KMS-11 (cell line): ENCODE measurements at regions not wholly inside any gene's neighbourhood (a gene's known extent, or its start where the extent isn't known, plus 50 kb on each side); places are given as distances from the start of the nearest gene placed in this dataset.

ENCODE experiments used
- H2AFZ ChIP-seq: fragments of 200-600 bp; sonication (generic); 2 replicates; pipeline ENCODE4 v1.6.1; 2016; ENCODE audit warnings: antibody characterized with exemption, mixed run types, low read depth
- H3K27ac ChIP-seq: fragments of 200-600 bp; sonication (generic); 2 replicates; pipeline ENCODE4 v1.6.1; 2016; ENCODE audit warnings: mild to moderate bottlenecking, mixed run types
- H3K27me3 ChIP-seq: fragments of 200-600 bp; sonication (generic); 2 replicates; pipeline ENCODE4 v1.6.1; 2017; ENCODE audit warnings: mild to moderate bottlenecking, low read depth, mixed run types, moderate library complexity; ENCODE audit not compliant: insufficient read depth
- H3K36me3 ChIP-seq: fragments of 200-600 bp; sonication (generic); 2 replicates; pipeline ENCODE4 v1.6.1; 2017; ENCODE audit warnings: mild to moderate bottlenecking, mixed run types; ENCODE audit not compliant: insufficient read depth
- H3K4me1 ChIP-seq: fragments of 200-600 bp; sonication (generic); 2 replicates; pipeline ENCODE4 v1.6.1; 2016; ENCODE audit warnings: mild to moderate bottlenecking, low read depth, mixed run types; ENCODE audit not compliant: poor library complexity, severe bottlenecking
- H3K4me2 ChIP-seq: fragments of 200-600 bp; sonication (generic); 2 replicates; pipeline ENCODE4 v1.7.0; 2016; ENCODE audit warnings: mild to moderate bottlenecking, mixed run types
- H3K4me3 ChIP-seq: fragments of 200-600 bp; sonication (generic); IDR thresholded peaks from 2 replicates; pipeline ENCODE4 v1.6.1; 2017; ENCODE audit warnings: low read depth, low read length, mixed read lengths; ENCODE audit not compliant: insufficient read depth
- H3K79me2 ChIP-seq: fragments of 200-600 bp; sonication (generic); 2 replicates; pipeline ENCODE4 v1.6.1; 2016; ENCODE audit warnings: low read depth, mixed run types; ENCODE audit not compliant: insufficient read depth
- H3K9ac ChIP-seq: fragments of 200-600 bp; sonication (generic); 2 replicates; pipeline ENCODE4 v1.6.1; 2016; ENCODE audit warnings: mild to moderate bottlenecking, mixed run types
- H4K20me1 ChIP-seq: fragments of 200-600 bp; sonication (generic); 2 replicates; pipeline ENCODE4 v1.6.1; 2016; ENCODE audit warnings: mild to moderate bottlenecking, mixed run types; ENCODE audit not compliant: insufficient read depth
- CTCF ChIP-seq: fragments of 200-600 bp; sonication (generic); conservative IDR thresholded peaks from 2 replicates; pipeline ENCODE4 v1.6.1; 2017; ENCODE audit warnings: low read depth, mild to moderate bottlenecking, antibody characterized with exemption, low read length, moderate library complexity, mixed read lengths

- no peak for TF ChIP-seq CTCF
- H3K9ac ChIP-seq = no peak overlapping the region
- no peak overlapping the region for H3K4me3 ChIP-seq
- no peaks in the 10 kb centered on the region for H3K4me1 ChIP-seq
- H3K4me2 ChIP-seq = no peak overlapping the region
- no peaks in the 10 kb centered on the region for H3K27me3 ChIP-seq
- no peak overlapping the region for H3K27ac ChIP-seq
- no peaks in the 10 kb centered on the region for H3K36me3 ChIP-seq
- H4K20me1 ChIP-seq = no peaks in the 10 kb centered on the region
- no peak overlapping the region for H2AFZ ChIP-seq
- no peaks in the 10 kb centered on the region for H3K79me2 ChIP-seq
Observed at GRCh38 chr3:106232956-106233355, 364.1 kb upstream of the CBLB start.

GRCh38 chr3:106239195-106239697 lies 370.4 kb upstream of the CBLB start:
- H3K27me3 ChIP-seq = no peaks in the 10 kb centered on the region
- no peak overlapping the region for H2AFZ ChIP-seq
- no peak overlapping the region for H3K27ac ChIP-seq
- no peak overlapping the region for H3K4me3 ChIP-seq
- no peak for TF ChIP-seq CTCF
- H3K4me2 ChIP-seq = no peak overlapping the region
- H3K4me1 ChIP-seq = peaks cover 16% of the 10 kb centered on the region
- H3K9ac ChIP-seq = no peak overlapping the region
- no peaks in the 10 kb centered on the region for H3K36me3 ChIP-seq
- H4K20me1 ChIP-seq = no peaks in the 10 kb centered on the region
- no peaks in the 10 kb centered on the region for H3K79me2 ChIP-seq

GRCh38 chr3:106241593-106241992 lies 372.8 kb upstream of the CBLB start:
- H3K27ac ChIP-seq = no peak overlapping the region
- H4K20me1 ChIP-seq = no peaks in the 10 kb centered on the region
- no peak overlapping the region for H3K9ac ChIP-seq
- no peaks in the 10 kb centered on the region for H3K79me2 ChIP-seq
- no peaks in the 10 kb centered on the region; the same call in 1 of the 2 replicates for H3K36me3 ChIP-seq
- no peak for TF ChIP-seq CTCF
- H3K4me2 ChIP-seq = no peak overlapping the region
- H3K27me3 ChIP-seq = no peaks in the 10 kb centered on the region
- H3K4me3 ChIP-seq = no peak overlapping the region
- H2AFZ ChIP-seq = no peak overlapping the region
- peaks cover 16% of the 10 kb centered on the region for H3K4me1 ChIP-seq

- H3K4me2 ChIP-seq = peak overlapping the region; percentile 59; the same call in 1 of the 2 replicates
- no peak for TF ChIP-seq CTCF
- H2AFZ ChIP-seq = peak overlapping the region; percentile 30
Observed at GRCh38 chr3:106242781-106243180, 374.0 kb upstream of the CBLB start.

More at GRCh38 chr3:106242781-106243180, 374.0 kb upstream of the CBLB start:
- no peaks in the 10 kb centered on the region; the same call in 1 of the 2 replicates for H3K36me3 ChIP-seq
- no peaks in the 10 kb centered on the region for H4K20me1 ChIP-seq
- H3K4me3 ChIP-seq = no peak overlapping the region
- no peak overlapping the region for H3K9ac ChIP-seq
- no peaks in the 10 kb centered on the region for H3K79me2 ChIP-seq
- no peaks in the 10 kb centered on the region for H3K27me3 ChIP-seq
- peak overlapping the region; percentile 28; the same call in 1 of the 2 replicates for H3K27ac ChIP-seq
- H3K4me1 ChIP-seq = peaks cover 17% of the 10 kb centered on the region
